ENCODE measurements at regions not wholly inside any gene's neighbourhood (a gene's known extent, or its start where the extent isn't known, plus 50 kb on each side); places are given as distances from the start of the nearest gene placed in this dataset.
"Not testable (repeated sequence)": the region's sequence is repeated elsewhere in the genome, so short reads cannot be mapped to it uniquely, and the experiment has no call there.

DNA sequence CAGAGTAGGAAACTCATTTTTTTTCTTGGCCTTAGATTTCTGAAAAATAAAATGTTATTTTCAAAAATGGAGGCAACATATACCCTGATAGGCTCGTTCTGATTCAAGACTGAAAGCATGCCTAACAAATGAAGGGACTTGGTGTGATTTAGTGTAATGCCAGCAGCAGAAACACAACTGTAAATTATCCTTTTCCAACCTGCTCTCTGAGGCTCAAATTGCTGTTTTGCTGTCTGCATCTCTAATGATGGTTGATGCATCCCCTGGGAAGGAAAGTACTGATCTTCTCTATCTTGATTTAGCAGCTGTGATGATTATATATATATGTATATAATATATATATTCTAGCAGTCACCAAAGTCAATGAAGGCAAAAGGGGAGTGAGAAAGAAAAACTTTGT, 537.2 kb upstream of the API5 start:
- TF ChIP-seq, protein P1, sequence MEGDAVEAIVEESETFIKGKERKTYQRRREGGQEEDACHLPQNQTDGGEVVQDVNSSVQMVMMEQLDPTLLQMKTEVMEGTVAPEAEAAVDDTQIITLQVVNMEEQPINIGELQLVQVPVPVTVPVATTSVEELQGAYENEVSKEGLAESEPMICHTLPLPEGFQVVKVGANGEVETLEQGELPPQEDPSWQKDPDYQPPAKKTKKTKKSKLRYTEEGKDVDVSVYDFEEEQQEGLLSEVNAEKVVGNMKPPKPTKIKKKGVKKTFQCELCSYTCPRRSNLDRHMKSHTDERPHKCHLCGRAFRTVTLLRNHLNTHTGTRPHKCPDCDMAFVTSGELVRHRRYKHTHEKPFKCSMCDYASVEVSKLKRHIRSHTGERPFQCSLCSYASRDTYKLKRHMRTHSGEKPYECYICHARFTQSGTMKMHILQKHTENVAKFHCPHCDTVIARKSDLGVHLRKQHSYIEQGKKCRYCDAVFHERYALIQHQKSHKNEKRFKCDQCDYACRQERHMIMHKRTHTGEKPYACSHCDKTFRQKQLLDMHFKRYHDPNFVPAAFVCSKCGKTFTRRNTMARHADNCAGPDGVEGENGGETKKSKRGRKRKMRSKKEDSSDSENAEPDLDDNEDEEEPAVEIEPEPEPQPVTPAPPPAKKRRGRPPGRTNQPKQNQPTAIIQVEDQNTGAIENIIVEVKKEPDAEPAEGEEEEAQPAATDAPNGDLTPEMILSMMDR (conservative IDR thresholded peaks at IDR 0.05): no peak
- Mint-ChIP-seq H3K27ac (no peak overlapping the region), H3K36me3 (no peaks in the 10 kb centered on the region), H3K4me1 (ENCODE audit: unreplicated experiment) (peaks cover 5% of the 10 kb centered on the region), H3K9me3 (no peaks in the 10 kb centered on the region), H3K4me3 (no peak overlapping the region), H3K27me3 (no peaks in the 10 kb centered on the region)
- no peak for DNase-seq (ENCODE audit: extremely low spot score, unreplicated experiment)

DNA sequence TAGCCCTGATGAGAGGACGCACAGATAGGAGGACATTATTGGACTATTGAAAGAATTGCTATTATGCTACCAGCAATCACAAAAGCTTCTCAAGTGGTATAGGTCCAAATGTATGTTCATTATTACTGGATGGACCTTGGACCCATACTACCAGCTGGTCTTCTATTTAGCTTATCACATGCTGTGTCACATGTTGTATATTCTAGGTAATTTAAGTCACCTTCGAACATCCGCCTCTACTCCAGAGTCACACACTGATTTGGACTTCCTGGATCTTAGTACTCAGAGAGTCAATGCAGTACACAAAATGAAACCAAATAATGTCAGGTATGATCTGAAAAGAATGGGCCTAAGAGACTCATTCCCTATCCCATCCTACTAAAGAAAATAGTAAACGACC, 534.0 kb upstream of the API5 start:
- Mint-ChIP-seq H3K36me3 (no peaks in the 10 kb centered on the region), H3K9me3 (no peaks in the 10 kb centered on the region), H3K4me3 (no peak overlapping the region), H3K4me1 (ENCODE audit: unreplicated experiment) (peaks cover 5% of the 10 kb centered on the region), H3K27ac (no peak overlapping the region), H3K27me3 (no peaks in the 10 kb centered on the region)
- TF ChIP-seq, protein P1 (conservative IDR thresholded peaks at IDR 0.05): no peak
- no peak for DNase-seq (ENCODE audit: extremely low spot score, unreplicated experiment)

DNA sequence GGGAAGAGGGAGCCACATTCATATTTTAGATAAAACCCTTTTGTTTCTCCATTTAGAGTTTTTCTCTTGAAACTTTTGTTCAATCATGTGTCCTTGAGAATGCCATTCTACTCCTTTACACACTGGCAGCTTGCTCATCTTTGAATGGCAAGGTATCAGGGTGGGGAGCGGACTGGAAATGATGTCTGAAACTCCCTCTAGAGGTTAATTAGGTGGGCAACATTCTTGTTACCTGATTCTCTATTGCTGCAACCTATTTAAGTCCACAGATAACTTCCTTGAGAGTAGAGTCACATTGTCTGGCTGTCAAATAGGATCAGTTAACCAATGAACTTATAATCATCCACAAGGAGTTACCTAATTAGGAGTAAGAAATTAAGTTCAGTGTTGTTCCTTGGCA, 533.6 kb upstream of the API5 start:
- Mint-ChIP-seq H3K9me3 (no peaks in the 10 kb centered on the region), H3K4me1 (ENCODE audit: unreplicated experiment) (peaks cover 5% of the 10 kb centered on the region), H3K36me3 (no peaks in the 10 kb centered on the region), H3K4me3 (no peak overlapping the region), H3K27ac (no peak overlapping the region), H3K27me3 (no peaks in the 10 kb centered on the region)
- DNase-seq (ENCODE audit: extremely low spot score, unreplicated experiment): no peak
- TF ChIP-seq, protein P1 (conservative IDR thresholded peaks at IDR 0.05): peak; percentile 28

DNA sequence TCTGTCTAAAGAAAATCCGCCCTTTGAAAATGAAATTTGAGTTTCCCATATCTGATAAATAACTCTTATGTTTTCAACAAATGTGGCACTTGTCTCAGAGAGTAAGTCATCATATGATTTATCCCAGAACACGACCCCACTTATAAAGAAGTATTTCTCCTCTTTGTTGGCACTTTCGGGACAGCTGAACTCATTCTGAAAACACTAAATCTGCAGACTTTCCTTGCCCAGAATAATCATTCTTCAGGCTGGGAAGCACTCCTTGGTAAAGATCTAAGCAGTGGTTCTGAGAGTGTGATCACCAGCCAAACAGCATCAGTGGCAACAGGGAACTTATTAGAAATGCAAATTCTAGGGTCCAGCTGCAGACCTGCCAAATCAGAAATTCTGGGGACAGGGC, 532.2 kb upstream of the API5 start:
- Mint-ChIP-seq H3K27me3 (no peaks in the 10 kb centered on the region), H3K27ac (no peak overlapping the region), H3K36me3 (no peaks in the 10 kb centered on the region), H3K4me1 (ENCODE audit: unreplicated experiment) (peaks cover under 1% of the 10 kb centered on the region), H3K4me3 (no peak overlapping the region), H3K9me3 (no peaks in the 10 kb centered on the region)
- no peak for DNase-seq (ENCODE audit: extremely low spot score, unreplicated experiment)
- TF ChIP-seq, protein P1 (conservative IDR thresholded peaks at IDR 0.05): no peak

DNA sequence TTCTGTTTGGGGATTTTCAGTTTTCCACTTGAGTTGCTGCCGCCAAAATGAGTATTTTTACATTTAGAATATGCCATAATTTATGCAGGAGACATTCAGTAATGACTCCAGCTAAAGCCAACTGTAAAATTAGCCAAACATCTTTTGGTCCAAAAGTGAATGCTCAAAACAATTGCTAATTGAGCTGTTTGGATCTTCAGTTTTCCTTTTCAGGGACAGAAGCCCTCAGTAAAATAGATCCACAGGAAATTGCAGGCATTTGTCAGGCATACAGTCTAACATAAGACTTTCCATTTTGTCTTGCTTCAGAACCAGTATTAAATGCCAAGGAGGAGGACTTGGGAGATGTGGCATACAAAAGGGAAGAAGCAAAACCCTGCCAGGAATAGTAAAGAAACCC, 524.8 kb upstream of the API5 start:
- no peaks in the 10 kb centered on the region for H3K36me3 Mint-ChIP-seq
- no peak for DNase-seq (ENCODE audit: extremely low spot score, unreplicated experiment)
- peaks cover 9% of the 10 kb centered on the region for H3K9me3 Mint-ChIP-seq
- no peak overlapping the region for H3K4me3 Mint-ChIP-seq
- no peaks in the 10 kb centered on the region for H3K4me1 Mint-ChIP-seq (ENCODE audit: unreplicated experiment)
- H3K27ac Mint-ChIP-seq: no peak overlapping the region
- TF ChIP-seq, protein P1 (conservative IDR thresholded peaks at IDR 0.05): no peak
- no peaks in the 10 kb centered on the region for H3K27me3 Mint-ChIP-seq

DNA sequence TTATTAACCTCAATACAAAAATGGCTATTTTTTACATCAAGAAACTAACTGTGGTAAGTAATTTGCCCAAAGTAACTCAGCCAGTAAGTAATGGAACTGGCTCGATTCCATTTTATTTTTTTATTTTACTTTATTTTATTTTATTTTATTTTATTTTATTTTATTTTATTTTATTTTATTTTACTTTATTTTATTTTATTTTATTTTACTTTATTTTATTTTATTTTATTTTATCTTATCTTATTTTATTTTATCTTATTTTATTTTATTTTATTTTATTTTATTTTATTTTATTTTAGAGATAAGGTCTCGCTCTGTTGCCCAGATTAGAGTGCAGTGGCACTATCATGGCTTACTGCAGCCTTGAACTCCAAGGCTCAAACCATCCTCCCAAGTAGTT, 516.3 kb upstream of the API5 start:
- H3K4me1 Mint-ChIP-seq (ENCODE audit: unreplicated experiment); H3K9me3 Mint-ChIP-seq; H3K27ac Mint-ChIP-seq; DNase-seq (ENCODE audit: extremely low spot score, unreplicated experiment); H3K27me3 Mint-ChIP-seq; H3K36me3 Mint-ChIP-seq; H3K4me3 Mint-ChIP-seq: not testable (repeated sequence)
